ENCODE measurements at regions not wholly inside any gene's neighbourhood (a gene's known extent, or its start where the extent isn't known, plus 50 kb on each side); places are given as distances from the start of the nearest gene placed in this dataset.
"Not testable (repeated sequence)": the region's sequence is repeated elsewhere in the genome, so short reads cannot be mapped to it uniquely, and the experiment has no call there.

DNA sequence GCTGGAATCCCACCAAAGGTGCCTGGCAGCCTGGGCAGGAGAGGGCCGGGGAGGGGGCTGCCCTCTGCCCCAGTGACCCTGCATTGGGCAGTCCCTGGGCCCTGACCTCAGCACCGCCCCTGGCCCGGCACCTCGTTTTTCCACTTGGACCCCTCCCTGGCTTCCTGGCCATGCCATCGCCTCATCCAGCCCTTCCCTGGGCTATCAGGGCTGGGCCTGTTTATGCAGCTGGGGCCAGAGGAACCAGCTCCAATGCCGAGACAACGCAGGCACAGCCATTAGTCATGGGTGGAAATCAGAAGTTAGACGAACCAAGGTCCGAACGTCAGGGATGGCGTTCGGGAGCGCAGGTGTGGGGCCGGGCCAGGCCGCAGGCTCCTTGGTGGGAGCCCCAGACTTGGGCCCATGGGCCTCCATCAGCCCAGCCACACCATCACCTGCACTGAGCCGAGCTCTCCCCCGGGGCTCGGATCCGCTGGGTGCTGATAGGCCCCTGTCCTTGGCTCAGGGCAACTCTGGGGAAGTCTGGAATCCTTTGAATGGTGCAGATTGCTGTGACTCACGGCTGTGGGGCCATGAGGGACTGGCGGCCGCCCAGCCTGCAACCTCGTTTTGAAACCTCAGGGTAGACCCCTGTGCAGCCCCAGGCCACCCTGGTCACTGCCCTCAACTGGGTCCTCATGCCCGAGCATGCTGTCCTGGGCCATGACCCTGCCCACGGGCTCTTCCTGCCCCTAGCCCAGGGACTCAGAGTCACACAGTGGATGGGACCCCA lies 169.4 kb downstream of the KIF26A start:
- TF ChIP-seq, protein P1, sequence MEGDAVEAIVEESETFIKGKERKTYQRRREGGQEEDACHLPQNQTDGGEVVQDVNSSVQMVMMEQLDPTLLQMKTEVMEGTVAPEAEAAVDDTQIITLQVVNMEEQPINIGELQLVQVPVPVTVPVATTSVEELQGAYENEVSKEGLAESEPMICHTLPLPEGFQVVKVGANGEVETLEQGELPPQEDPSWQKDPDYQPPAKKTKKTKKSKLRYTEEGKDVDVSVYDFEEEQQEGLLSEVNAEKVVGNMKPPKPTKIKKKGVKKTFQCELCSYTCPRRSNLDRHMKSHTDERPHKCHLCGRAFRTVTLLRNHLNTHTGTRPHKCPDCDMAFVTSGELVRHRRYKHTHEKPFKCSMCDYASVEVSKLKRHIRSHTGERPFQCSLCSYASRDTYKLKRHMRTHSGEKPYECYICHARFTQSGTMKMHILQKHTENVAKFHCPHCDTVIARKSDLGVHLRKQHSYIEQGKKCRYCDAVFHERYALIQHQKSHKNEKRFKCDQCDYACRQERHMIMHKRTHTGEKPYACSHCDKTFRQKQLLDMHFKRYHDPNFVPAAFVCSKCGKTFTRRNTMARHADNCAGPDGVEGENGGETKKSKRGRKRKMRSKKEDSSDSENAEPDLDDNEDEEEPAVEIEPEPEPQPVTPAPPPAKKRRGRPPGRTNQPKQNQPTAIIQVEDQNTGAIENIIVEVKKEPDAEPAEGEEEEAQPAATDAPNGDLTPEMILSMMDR (IDR thresholded peaks at IDR 0.05; ENCODE audit: low read depth, low read length, missing control alignments), result no peak
- DNase-seq (ENCODE audit: low read depth), result no peak
- no peak overlapping the region for H3K4me3 ChIP-seq (ENCODE audit: low read depth, low read length)

GRCh38 chr14:104308534-104308933 lies 170.1 kb downstream of the KIF26A start:
- not testable (repeated sequence) for DNase-seq (ENCODE audit: low read depth); H3K4me3 ChIP-seq (ENCODE audit: low read depth, low read length)

DNA sequence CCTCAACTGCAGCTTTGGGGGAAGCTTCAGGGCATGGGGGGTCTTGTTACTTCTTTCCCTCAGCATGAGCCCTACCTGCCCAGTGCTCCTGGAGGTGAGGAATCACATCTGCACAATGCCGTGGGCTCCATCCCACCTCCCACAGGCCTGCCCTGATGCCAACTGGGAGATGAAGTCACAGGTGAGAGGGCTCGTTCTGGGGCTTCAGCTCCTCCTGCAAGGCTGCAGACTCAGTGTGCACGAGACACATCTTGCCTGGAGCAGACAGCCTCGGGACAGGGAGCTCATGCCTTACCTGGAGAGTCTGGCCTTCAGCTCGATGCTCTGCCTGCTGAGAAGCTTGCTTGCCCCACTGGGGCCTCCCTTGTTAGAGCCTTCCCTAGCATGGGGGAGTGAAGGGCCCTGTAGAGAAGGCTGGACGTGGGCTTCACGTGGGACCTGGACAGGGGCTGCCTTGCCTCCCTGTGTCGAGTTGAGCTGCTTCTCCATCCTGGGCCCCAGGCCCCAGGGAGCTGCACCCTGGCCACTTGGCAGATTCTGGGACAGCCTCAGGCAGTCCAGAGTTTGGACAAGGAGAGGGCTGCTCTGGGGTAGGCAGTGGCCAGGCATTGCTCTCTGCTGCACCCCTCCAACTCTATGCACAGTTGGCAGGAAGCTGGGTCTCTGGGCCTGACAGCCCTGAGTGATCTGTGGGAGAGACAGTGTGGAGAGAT lies 171.4 kb downstream of the KIF26A start:
- DNase-seq (ENCODE audit: low read depth), result no peak
- TF ChIP-seq, protein P1 (IDR thresholded peaks at IDR 0.05; ENCODE audit: low read depth, low read length, missing control alignments), result no peak

GRCh38 chr14:104311358-104311757 lies 173.0 kb downstream of the KIF26A start:
- no peak for DNase-seq (ENCODE audit: low read depth)
- TF ChIP-seq, protein P1 (IDR thresholded peaks at IDR 0.05; ENCODE audit: low read depth, low read length, missing control alignments), result no peak
- no peak overlapping the region for H3K4me3 ChIP-seq (ENCODE audit: low read depth, low read length)

More for the DNA sequence above, 171.4 kb downstream of the KIF26A start:
- H3K4me3 ChIP-seq (ENCODE audit: low read depth, low read length), result no peak overlapping the region

DNA sequence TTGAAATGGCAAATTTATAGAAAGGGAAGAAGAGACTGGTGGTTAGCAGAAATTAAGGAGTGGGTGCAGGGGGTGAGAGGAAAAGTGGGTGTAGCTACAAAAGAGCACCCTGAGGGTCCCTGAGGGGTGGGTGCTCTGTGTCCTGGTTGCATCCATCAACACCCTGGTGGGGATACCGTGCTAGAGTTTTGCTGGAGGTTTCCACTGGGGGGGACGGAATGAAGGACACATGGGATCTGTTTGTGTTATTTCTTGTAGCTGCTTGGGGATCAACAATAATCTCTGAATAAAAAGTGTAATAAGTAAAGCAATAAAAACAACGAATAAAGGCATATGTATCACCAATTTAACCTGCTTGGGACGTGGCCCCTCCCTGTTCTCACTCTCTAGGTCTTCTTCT lies 175.3 kb downstream of the KIF26A start:
- DNase-seq (ENCODE audit: low read depth), result no peak
- TF ChIP-seq, protein P1 (IDR thresholded peaks at IDR 0.05; ENCODE audit: low read depth, low read length, missing control alignments), result no peak
- H3K4me3 ChIP-seq (ENCODE audit: low read depth, low read length), result no peak overlapping the region

GRCh38 chr14:104314251-104314941 lies 176.0 kb downstream of the KIF26A start:
- DNase-seq (ENCODE audit: low read depth), result no peak
- TF ChIP-seq, protein P1 (IDR thresholded peaks at IDR 0.05; ENCODE audit: low read depth, low read length, missing control alignments), result no peak
- H3K4me3 ChIP-seq (ENCODE audit: low read depth, low read length), result no peak overlapping the region

DNA sequence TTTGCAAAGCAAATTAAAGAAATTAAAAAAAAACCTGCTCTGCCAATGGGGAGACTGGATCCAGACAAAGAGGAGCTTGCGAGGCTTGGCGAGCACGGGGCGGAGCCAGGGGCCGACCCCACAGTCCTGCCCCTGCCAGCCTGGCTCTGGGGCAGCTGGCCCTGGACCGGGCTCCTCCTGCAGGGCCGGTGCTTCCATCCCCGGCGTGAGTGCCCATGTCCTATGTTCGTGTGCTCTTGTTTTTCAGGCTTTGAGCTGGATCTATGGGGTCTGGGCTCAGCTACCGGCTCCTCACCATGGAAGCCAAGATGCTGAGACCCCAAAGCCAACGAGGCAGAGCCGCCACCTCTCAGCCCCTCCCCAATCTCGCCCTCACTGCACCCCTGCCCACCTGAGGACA lies 176.8 kb downstream of the KIF26A start:
- no peak for DNase-seq (ENCODE audit: low read depth)
- TF ChIP-seq, protein P1 (IDR thresholded peaks at IDR 0.05; ENCODE audit: low read depth, low read length, missing control alignments), result no peak
- no peak overlapping the region for H3K4me3 ChIP-seq (ENCODE audit: low read depth, low read length)

Data from GM12864 (cell line).